ENCODE measurements at regions not wholly inside any gene's neighbourhood (a gene's known extent, or its start where the extent isn't known, plus 50 kb on each side); places are given as distances from the start of the nearest gene placed in this dataset.
"Not testable (repeated sequence)": the region's sequence is repeated elsewhere in the genome, so short reads cannot be mapped to it uniquely, and the experiment has no call there.

DNA sequence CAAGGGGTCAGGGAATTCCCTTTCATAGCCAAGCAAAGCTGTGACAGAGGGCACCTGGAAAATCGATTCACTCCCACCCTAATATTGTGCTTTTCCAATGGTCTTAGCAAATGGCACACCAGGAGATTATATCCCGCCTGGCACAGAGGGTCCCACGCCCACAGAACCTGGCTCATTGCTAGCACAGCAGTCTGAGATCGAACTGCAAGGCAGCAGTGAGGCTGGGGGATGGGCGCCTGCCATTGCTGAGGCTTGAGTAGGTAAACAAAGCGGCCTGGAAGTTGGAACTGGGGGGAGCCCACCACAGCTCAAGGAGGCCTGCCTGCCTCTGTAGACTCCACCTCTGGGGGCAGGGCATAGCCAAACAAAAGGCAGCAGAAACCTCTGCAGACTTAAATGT, 72.7 kb upstream of the EPHA3 start:
- H3K36me3 Mint-ChIP-seq (ENCODE audit: low read depth); intact Hi-C loops (cut with micrococcal nuclease); H3K4me1 Mint-ChIP-seq (ENCODE audit: low read depth); H3K9me3 Mint-ChIP-seq; H3K27me3 Mint-ChIP-seq (ENCODE audit: low read depth); H3K4me3 Mint-ChIP-seq (ENCODE audit: low read depth); DNase-seq (ENCODE audit: low spot score); H3K27ac Mint-ChIP-seq: not testable (repeated sequence)

- H3K4me1 Mint-ChIP-seq (ENCODE audit: low read depth) = no peaks in the 10 kb centered on the region
- no peak for DNase-seq (ENCODE audit: low spot score)
- H3K27ac Mint-ChIP-seq = no peak overlapping the region
- no peaks in the 10 kb centered on the region for H3K27me3 Mint-ChIP-seq (ENCODE audit: low read depth)
- H3K4me3 Mint-ChIP-seq (ENCODE audit: low read depth) = no peak overlapping the region
- H3K36me3 Mint-ChIP-seq (ENCODE audit: low read depth) = no peaks in the 10 kb centered on the region
- intact Hi-C loops (cut with micrococcal nuclease) = no loop called here
- H3K9me3 Mint-ChIP-seq = no peaks in the 10 kb centered on the region
Observed at GRCh38 chr3:89038869-89039268, 68.6 kb upstream of the EPHA3 start.

- Mint-ChIP-seq H3K27me3 (ENCODE audit: low read depth) (no peaks in the 10 kb centered on the region), H3K4me3 (ENCODE audit: low read depth) (no peak overlapping the region), H3K36me3 (ENCODE audit: low read depth) (no peaks in the 10 kb centered on the region), H3K4me1 (ENCODE audit: low read depth) (no peaks in the 10 kb centered on the region), H3K27ac (no peak overlapping the region), H3K9me3 (no peaks in the 10 kb centered on the region)
- DNase-seq (ENCODE audit: low spot score) = no peak
- intact Hi-C loops (cut with micrococcal nuclease) = no loop called here
Observed at GRCh38 chr3:89042236-89042835, 65.1 kb upstream of the EPHA3 start.

DNA sequence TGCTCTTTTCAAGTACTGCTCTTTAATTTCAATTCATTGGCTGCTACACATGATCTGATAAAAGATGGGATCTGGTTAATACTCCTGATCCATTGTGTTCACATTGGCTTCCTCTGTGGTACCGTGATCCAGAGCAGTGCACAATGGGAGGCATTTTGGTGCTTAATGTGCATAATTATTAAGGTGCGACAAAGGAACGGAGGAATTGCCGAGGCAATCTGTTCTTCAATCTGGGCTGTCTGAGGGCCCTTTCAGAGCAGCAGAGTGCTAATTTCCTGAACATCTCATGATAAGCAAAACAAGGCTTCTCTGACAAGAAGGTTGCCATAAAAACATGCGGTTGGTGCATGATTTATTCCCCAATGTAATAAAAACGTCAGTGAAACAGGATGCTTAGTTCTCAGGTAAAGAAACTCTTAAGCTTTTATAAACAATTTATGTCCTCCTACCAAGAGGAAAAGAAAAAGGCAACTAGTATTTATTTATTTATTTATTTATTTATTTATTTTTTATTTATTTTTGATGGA, 64.0 kb upstream of the EPHA3 start:
- Mint-ChIP-seq H3K4me1 (ENCODE audit: low read depth) (no peaks in the 10 kb centered on the region), H3K27me3 (ENCODE audit: low read depth) (no peaks in the 10 kb centered on the region), H3K9me3 (no peaks in the 10 kb centered on the region), H3K27ac (no peak overlapping the region), H3K36me3 (ENCODE audit: low read depth) (no peaks in the 10 kb centered on the region), H3K4me3 (ENCODE audit: low read depth) (no peak overlapping the region)
- DNase-seq (ENCODE audit: low spot score) = no peak
- intact Hi-C loops (cut with micrococcal nuclease) = no loop called here

GRCh38 chr3:89046661-89047060, 60.8 kb upstream of the EPHA3 start:
- H3K9me3 Mint-ChIP-seq = no peaks in the 10 kb centered on the region
- H3K27ac Mint-ChIP-seq = no peak overlapping the region
- intact Hi-C loops (cut with micrococcal nuclease) = no loop called here
- no peaks in the 10 kb centered on the region for H3K27me3 Mint-ChIP-seq (ENCODE audit: low read depth)
- no peaks in the 10 kb centered on the region for H3K4me1 Mint-ChIP-seq (ENCODE audit: low read depth)
- no peak overlapping the region for H3K4me3 Mint-ChIP-seq (ENCODE audit: low read depth)
- no peaks in the 10 kb centered on the region for H3K36me3 Mint-ChIP-seq (ENCODE audit: low read depth)
- DNase-seq (ENCODE audit: low spot score) = no peak

DNA sequence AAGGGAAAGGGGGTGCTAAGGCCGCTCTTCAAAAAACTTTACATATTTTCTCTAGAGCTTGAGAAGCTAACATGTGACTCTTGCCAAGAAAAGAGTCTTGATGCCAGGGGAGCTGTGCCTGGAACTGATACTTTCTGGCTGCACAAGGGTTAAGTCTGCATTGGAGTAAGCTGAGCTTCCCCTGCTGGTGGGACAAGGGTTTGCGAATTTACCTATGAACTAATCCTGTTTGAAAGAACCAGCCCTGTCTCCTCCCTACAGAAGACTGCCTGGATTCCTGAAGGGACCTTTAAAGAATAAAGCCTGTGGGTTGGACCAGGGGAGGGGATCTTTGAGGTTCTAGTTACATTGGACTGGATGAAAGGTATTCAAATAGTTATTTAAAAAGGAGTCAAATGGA, 58.3 kb upstream of the EPHA3 start:
- no peak for DNase-seq (ENCODE audit: low spot score)
- Mint-ChIP-seq H3K4me1 (ENCODE audit: low read depth) (no peaks in the 10 kb centered on the region), H3K9me3 (no peaks in the 10 kb centered on the region), H3K36me3 (ENCODE audit: low read depth) (no peaks in the 10 kb centered on the region), H3K4me3 (ENCODE audit: low read depth) (no peak overlapping the region), H3K27me3 (ENCODE audit: low read depth) (no peaks in the 10 kb centered on the region), H3K27ac (no peak overlapping the region)
- intact Hi-C loops (cut with micrococcal nuclease) = no loop called here

- no peak for DNase-seq (ENCODE audit: low spot score)
- intact Hi-C loops (cut with micrococcal nuclease) = no loop called here
- Mint-ChIP-seq H3K27ac (no peak overlapping the region), H3K27me3 (ENCODE audit: low read depth) (no peaks in the 10 kb centered on the region), H3K4me3 (ENCODE audit: low read depth) (no peak overlapping the region), H3K36me3 (ENCODE audit: low read depth) (no peaks in the 10 kb centered on the region), H3K4me1 (ENCODE audit: low read depth) (no peaks in the 10 kb centered on the region), H3K9me3 (no peaks in the 10 kb centered on the region)
Observed at GRCh38 chr3:89052386-89052785, 55.0 kb upstream of the EPHA3 start.

DNA sequence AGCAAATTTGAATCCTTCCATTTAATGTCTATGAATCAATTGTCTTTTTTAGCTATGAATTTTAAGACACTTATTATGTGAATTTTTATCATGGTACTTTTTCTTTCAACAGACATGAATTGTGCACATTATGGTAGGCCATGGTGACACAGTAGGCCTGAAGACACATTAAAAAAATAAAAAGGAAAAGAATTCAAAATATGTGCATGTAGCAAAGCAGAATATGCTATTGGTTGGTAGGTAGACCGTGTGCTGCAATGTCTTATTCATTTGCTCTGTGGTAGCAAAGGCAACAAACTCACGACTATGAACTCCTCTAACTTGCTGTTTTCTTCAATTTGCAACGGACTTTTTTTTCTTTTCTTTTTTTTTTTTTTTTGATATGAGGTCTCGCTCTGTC, 50.0 kb upstream of the EPHA3 start:
- Mint-ChIP-seq H3K36me3 (ENCODE audit: low read depth) (no peaks in the 10 kb centered on the region), H3K9me3 (no peaks in the 10 kb centered on the region), H3K4me3 (ENCODE audit: low read depth) (no peak overlapping the region), H3K27me3 (ENCODE audit: low read depth) (no peaks in the 10 kb centered on the region), H3K27ac (no peak overlapping the region), H3K4me1 (ENCODE audit: low read depth) (no peaks in the 10 kb centered on the region)
- intact Hi-C loops (cut with micrococcal nuclease) = no loop called here
- no peak for DNase-seq (ENCODE audit: low spot score)

Data from activated T-helper 2 cell treated with anti-CD3 and anti-CD28 coated beads, Interferon-gamma antibody, Interleukin-2, Interleukin-4, amounts not matched to agents 10 μg/mL and 5 μg/mL and 100 μg/mL, durations not matched to agents 14 hours and 24 hours and 36 hours (primary cell).